NCI-H1092 (cell line): ENCODE measurements at regions not wholly inside any gene's neighbourhood (a gene's known extent, or its start where the extent isn't known, plus 50 kb on each side); places are given as distances from the start of the nearest gene placed in this dataset.
"Not testable (repeated sequence)": the region's sequence is repeated elsewhere in the genome, so short reads cannot be mapped to it uniquely, and the experiment has no call there.

Source experiments
- DNase-seq: peaks from one replicate; lab custom pipeline; 2025; lab: John Stamatoyannopoulos, UW

DNA sequence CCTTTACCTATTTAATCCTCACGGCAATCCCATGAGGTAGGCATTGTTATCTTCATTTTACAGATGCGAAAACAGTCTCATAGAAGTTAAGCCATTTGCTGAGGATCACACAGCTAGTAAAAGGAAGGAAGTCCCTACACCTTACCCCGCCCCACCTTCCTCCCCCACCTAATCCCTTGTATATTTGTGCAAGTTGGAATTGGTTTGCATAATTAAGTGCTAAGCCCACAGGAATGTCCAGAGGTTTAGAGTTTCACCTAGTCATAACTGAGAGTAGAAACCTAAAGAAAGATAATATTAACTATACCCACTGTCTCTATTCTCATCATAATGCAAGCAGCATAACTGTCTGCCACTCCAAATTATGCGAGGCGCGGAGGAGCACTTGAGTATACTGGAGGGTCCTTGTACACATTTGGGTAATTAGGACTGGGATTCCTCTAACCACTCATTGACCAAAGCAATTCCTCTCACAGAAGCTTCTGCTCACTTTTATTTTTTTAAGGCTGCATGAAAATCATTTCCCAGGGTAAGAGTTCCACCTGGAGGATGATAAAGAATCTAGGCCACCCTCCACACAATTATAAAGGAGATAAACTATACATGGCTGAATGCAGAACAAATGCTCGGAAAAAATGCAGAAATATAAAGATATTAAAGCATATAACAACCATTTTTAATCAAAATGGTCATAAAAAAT is 199.9 kb downstream of the FAM181B start:
- no peak for DNase-seq

DNA sequence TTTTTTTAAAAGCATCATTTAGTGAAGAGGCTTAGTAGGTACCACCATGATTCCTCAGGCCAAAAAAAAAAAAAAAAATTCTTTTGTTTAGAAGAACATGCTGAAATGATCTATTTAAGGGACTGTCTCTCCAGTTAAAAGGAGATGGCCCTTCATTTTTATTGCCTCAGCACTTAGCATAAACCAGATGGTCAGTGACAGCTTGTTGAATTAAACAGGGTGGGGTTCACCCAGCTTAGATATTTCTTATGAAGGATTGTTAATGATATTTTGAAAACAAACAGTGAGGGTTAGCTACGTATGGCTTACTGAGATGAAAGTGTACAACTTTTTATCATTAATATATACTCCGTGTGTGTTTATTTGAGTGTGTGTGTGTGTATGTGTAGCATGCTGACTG is 203.7 kb downstream of the FAM181B start:
- no peak for DNase-seq

DNA sequence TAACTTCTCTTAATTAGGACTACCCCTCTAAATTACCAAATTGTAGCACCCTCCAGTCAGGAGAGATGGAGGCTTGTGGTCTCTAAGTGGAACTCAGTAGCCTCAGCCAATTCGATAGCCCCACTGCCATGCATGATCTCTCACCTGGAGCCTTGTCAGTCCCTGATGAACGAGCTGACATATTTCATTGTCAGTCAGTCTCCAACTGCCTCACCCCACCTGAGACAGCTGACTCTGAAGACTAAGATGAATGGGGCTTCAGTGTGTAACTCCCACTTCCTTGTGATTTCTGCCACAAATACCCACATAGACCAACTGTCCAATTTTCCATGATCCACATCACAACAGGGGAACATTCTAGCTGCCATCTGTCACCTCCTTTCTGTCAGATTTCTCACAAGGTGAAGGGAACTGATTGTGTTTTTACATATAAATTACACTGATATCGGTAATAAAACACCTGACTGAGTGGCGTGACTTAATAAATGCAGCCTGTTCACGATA is 206.5 kb downstream of the FAM181B start:
- no peak for DNase-seq

DNA sequence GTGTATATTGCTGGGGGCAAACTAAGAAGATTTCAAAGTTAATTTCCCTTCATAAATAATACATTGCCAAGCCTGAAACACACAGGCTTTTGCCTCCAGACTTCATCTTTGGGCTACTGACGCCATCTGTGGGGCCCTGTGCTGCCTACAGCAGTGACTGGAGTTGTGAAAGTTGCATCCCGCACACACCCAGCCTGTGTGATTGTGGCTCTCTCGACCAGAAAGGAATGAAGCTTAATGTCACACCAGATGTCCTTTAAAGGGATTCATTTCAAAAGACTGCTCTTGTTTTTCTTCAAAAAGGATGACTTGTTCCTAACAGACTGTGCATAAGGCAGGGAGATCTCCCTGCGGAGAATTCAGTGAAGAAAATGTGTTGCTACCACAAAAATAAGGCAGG is 210.5 kb downstream of the FAM181B start:
- no peak for DNase-seq

- no peak for DNase-seq
These were observed 212.2 kb downstream of the FAM181B start for GRCh38 chr11:82521427-82521826.

- no peak for DNase-seq
These were observed 226.4 kb downstream of the FAM181B start for GRCh38 chr11:82507288-82507687.

- no peak for DNase-seq
These were observed 228.3 kb downstream of the FAM181B start for GRCh38 chr11:82505379-82505778.

DNA sequence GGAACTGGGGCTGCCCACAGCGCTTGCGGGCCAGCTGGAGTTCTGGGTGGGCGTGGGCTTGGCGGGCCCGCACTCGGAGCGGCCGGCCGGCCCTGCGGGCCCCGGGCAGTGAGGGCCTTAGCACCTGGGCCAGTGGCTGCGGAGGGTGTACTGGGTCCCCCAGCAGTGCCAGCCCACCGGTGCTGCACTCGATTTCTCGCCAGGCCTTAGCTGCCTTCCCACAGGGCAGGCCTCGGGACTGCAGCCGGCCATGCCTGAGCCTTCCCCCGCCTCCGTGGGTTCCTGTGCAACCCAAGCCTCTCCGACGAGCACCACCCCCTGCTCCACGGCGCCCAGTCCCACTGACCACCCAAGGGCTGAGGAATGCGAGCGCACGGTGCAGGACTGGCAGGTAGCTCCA is 232.5 kb downstream of the FAM181B start:
- DNase-seq, result not testable (repeated sequence)

DNA sequence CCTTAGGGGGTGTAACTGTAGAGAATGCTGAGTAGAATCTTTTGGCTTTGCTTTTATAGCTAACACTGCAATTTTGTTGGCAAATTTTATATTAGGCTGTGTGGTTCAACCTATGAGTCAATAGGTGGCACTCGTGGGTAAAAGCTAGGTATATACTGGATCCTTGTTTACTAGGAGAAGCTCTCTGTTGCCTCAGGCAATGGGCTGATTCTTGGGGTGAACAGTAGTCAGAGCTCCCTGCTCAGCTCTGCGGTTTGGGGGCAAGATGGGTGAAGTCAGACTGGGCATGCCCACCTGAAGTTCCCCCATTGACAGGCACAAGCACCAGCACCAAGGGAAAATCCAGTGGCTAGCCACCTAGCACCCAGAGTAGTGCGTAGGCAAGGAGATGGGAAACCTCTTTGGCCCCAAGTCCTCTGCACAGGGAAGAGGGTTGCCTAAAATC is 238.7 kb downstream of the FAM181B start:
- DNase-seq, result no peak

DNA sequence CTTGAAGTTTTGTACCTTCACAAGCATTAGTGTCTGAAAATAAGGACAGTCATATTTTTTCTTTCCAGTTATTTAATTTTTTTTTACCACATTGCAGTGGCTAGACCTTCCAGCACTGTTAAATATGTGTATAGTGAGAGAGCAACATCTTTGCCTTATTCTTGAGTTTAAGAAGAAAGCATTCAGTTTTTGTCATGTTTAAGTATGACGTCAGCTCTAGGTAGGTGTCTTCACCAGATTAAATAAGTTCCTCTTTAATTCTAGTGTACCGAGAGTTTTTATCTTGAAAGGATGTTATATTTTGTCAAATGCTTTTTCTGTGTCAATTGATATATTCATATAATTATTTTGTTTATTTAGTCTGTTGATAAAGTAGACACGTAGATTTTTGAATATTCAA is 258.8 kb downstream of the FAM181B start:
- DNase-seq, result no peak

- DNase-seq, result no peak
These were observed 268.2 kb downstream of the FAM181B start for GRCh38 chr11:82465481-82465880.

GRCh38 chr11:82462608-82463242 is 270.9 kb downstream of the FAM181B start:
- no peak for DNase-seq

- DNase-seq, result no peak
These were observed 274.9 kb downstream of the FAM181B start for GRCh38 chr11:82458761-82459160.

DNA sequence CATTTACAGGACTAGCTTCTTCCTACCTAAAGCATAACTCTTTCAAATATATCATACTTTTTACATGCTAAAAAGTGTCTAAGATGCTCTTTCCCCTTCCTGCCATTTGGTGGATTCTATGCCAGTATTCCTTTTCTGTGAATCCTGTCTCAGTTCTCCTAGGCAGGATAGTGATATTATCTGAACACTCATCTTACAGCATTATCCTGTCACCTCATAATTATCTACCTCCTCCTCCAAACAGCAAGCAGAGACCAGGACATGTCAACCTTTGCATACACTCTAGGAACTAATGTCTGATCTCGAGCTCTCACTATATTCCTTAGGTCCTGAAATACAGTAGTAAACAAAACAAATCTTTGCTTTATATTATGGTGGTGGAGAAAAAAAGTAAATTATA is 275.5 kb downstream of the FAM181B start:
- DNase-seq, result no peak

DNA sequence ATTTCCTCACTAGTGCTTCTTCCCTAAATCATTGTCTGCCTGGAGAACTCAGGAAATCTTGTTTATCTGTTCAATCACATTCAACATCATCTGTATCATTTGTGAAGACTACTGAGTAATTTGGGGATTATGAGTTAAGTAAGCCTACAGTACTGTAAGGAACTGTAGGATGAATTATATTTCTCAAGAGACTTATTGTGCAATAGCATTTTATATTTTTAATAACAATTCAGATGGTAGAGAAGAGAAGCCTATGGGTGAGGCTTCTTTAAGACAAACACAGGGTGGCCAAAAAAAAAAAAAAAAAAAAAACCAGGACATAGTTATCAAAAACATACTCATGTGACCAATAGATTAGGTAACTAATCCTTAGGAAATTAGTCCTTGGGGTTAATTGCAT is 282.7 kb downstream of the FAM181B start:
- DNase-seq, result no peak

GRCh38 chr11:82406611-82407010 is 327.1 kb downstream of the FAM181B start:
- no peak for DNase-seq

- DNase-seq, result no peak
These were observed 328.2 kb downstream of the FAM181B start for GRCh38 chr11:82405421-82405820.

GRCh38 chr11:82404981-82405380 is 328.7 kb downstream of the FAM181B start:
- no peak for DNase-seq

- no peak for DNase-seq
These were observed 329.9 kb downstream of the FAM181B start for GRCh38 chr11:82403640-82404305.

DNA sequence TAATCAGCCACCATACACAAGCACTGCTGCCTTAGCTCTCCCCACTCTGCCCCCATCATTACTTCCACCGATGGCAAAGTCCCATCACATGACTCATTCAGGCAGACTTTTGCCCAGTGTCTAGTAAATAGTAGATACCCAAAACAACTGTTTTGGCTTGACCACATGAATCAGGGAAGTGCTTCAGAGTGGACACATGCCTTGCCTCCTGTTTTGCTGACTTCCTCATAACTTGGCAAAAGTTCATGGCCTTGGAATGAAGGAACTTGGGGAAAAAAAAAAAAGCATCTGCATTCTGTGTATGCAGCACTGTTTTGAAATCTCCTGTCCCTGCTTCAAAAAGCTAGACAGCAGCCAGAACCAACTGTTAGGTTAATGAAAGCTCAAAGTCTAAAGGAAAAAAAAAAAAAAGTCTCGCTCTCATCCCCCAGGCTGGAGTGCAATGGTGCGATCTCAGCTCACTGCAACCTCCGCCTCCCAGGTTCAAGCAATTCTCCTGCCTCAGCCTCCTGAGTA is 335.3 kb downstream of the FAM181B start:
- no peak for DNase-seq

- DNase-seq, result not testable (repeated sequence)
These were observed 337.0 kb downstream of the FAM181B start for GRCh38 chr11:82396639-82397038.

DNA sequence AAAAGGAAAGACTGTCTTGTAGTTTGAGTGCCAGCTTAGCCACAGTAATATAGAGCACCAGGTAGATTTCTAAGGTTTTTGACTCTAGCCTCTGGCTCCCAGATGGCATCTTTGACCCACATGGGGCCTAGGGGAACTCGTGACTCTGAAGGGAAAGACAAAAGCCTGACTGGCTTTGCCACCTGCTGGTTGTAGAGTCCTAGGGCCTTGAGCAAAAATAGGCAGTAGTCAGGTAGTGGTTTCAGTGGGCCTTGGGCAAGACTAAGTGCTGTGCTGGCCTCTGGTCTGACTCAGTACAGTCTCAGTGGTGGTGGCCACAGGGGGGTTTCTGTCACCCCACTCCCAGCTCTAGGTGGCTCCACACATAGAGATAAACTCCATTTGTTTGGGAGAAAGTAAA is 349.4 kb downstream of the FAM181B start:
- DNase-seq, result no peak
